Stomach (tissue), 8 donors: ENCODE measurements at regions not wholly inside any gene's neighbourhood (a gene's known extent, or its start where the extent isn't known, plus 50 kb on each side); places are given as distances from the start of the nearest gene placed in this dataset.

Source experiments
- DNase-seq, 2 donors: peaks; one replicate each; pipeline versions ENCODE4 v3.0.0 to v3.0.0-alpha.2; 2013 to 2019
- H3K27ac ChIP-seq, 5 donors: fragments of 200-600 bp in 4 of 5; sonication (generic) in 4 of 5; one replicate each; pipeline ENCODE4 v1.5.1; 2013 to 2019; ENCODE audit warnings: mild to moderate bottlenecking in 1 of 5, moderate library complexity in 1 of 5
- H3K27me3 ChIP-seq, 3 donors: fragments of 200-600 bp; sonication (generic); one replicate each; pipeline ENCODE4 v1.5.1; 2017 to 2019; ENCODE audit warnings: mixed run types in 1 of 3
- H3K36me3 ChIP-seq, 4 donors: fragments of 200-600 bp; sonication (generic); 1 replicate in 3 of 4; 2 replicates in 1 of 4; pipeline ENCODE4 v1.5.1; 2016 to 2019
- H3K4me1 ChIP-seq, 4 donors: fragments of 200-600 bp; sonication (generic); one replicate each; pipeline ENCODE4 v1.5.1; 2016 to 2019
- H3K4me3 ChIP-seq, 4 donors: fragments of 200-600 bp; sonication (generic) in 3 of 4; one replicate each; pipeline ENCODE4 v1.5.1; 2016 to 2019; ENCODE audit warnings: mild to moderate bottlenecking in 1 of 4
- H3K9me3 ChIP-seq, 4 donors: fragments of 200-600 bp; sonication (generic); one replicate each; pipeline ENCODE4 v1.5.1; 2016 to 2019
- EP300 ChIP-seq: sonication (generic); formaldehyde crosslinking; IDR thresholded peaks from one replicate; pipeline ENCODE4 v1.6.1; 2017; ENCODE audit warnings: antibody characterized with exemption
- POLR2A ChIP-seq, 4 donors: fragments of 450-650 bp; IDR thresholded peaks; one replicate each; pipeline ENCODE4 v1.6.1; 2016; ENCODE audit warnings: antibody characterized with exemption in 4 of 4, control low read depth in 2 of 4, mild to moderate bottlenecking in 1 of 4, moderate library complexity in 1 of 4
- POLR2AphosphoS5 ChIP-seq, 3 donors: sonication (generic); formaldehyde crosslinking; IDR thresholded peaks; one replicate each; pipeline ENCODE4 v1.6.1; 2016; ENCODE audit warnings: antibody characterized with exemption in 3 of 3
- WGBS, 5 donors: extraction: QIAGEN DNeasy Blood & Tissue Kit in 3 of 5; methylation state at CpG; one replicate each; pipeline versions ENCODE4 v1.1.5 to v1.1.7; 2013 to 2018; 5-methylcytosine and 5-hydroxymethylcytosine counted together
- intact Hi-C: fragments of 100-400 bp; cut with DNase I; formaldehyde crosslinking; loops from one replicate; pipeline ENCODE4 v1.15.1; 2023; ENCODE audit warnings: low total_unique reads
- TF ChIP-seq, protein P1 (sequence below), 7 experiments: fragments of 450-650 bp in 4 of 7; fragments of 200-600 bp in 3 of 7; sonication (generic) in 3 of 7; IDR thresholded peaks; one replicate each; pipeline ENCODE4 v1.5.1; 2016 to 2019; ENCODE audit warnings: antibody characterized with exemption in 7 of 7, control low read depth in 2 of 7, mild to moderate bottlenecking in 1 of 7
- donor health status: healthy with polysubstance abuse.
- donor health status: Bipolar disorder and iron deficiency.
- donor health status: healthy.

- Histone ChIP-seq H3K4me1 (peaks cover 0 to 18% (median 2%) of the 10 kb centered on the region in 4 donors), H3K36me3 (no peaks in the 10 kb centered on the region), H3K4me3 (no peak overlapping the region), H3K27me3 (no peaks in the 10 kb centered on the region), H3K9me3 (no peaks in the 10 kb centered on the region), H3K27ac (no peak overlapping the region)
- TF ChIP-seq EP300 (no peak), POLR2A (IDR thresholded peaks at IDR 0.05) (no peak), POLR2AphosphoS5 (IDR thresholded peaks at IDR 0.05) (no peak)
- TF ChIP-seq, protein P1, sequence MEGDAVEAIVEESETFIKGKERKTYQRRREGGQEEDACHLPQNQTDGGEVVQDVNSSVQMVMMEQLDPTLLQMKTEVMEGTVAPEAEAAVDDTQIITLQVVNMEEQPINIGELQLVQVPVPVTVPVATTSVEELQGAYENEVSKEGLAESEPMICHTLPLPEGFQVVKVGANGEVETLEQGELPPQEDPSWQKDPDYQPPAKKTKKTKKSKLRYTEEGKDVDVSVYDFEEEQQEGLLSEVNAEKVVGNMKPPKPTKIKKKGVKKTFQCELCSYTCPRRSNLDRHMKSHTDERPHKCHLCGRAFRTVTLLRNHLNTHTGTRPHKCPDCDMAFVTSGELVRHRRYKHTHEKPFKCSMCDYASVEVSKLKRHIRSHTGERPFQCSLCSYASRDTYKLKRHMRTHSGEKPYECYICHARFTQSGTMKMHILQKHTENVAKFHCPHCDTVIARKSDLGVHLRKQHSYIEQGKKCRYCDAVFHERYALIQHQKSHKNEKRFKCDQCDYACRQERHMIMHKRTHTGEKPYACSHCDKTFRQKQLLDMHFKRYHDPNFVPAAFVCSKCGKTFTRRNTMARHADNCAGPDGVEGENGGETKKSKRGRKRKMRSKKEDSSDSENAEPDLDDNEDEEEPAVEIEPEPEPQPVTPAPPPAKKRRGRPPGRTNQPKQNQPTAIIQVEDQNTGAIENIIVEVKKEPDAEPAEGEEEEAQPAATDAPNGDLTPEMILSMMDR (IDR thresholded peaks at IDR 0.05): no peak
- intact Hi-C loops: no loop called here
- DNase-seq: no peak
Measured at GRCh38 chr6:141251286-141251685, 881.4 kb upstream of the GJE1 start.

DNA sequence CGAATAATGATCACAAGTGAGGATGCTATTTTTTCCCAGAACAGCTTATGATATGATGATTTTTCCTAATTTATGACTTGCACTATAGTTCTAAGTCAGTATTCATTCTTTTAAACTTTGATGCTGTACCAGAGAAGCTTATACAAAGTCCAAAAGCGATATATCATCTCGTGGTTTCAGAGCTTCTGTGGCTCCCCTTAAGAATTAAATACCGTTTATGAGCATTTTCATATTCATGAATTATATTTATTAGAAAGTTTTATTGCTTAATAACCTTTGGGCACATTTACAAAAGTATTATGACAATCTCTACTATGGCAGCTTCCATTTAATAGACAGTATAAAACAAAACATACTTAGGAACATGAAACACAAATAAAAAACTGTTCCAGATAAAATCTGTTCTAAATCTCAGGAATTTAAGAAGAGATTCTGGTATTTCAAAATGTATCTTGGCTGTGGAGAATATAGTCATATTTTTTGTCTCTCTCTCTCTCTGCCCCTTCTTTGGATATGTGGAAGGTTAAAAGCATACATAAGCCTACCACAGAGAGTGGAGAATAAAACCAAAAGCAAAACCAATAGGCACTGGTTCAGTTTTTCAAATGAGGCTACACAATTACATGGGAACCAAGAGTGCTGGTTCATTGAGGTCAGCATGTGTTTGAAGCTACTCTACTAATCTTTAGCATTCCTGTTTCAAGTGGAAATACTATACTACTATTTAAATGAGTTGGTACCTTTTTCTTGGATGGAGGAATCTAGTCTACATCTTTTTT lies 884.5 kb upstream of the GJE1 start:
- Histone ChIP-seq H3K36me3 (no peaks in the 10 kb centered on the region), H3K9me3 (no peaks in the 10 kb centered on the region), H3K27me3 (no peaks in the 10 kb centered on the region), H3K4me3 (no peak overlapping the region), H3K4me1 (peaks cover 0 to 9% (median 2%) of the 10 kb centered on the region in 4 donors), H3K27ac (no peak overlapping the region)
- DNase-seq: no peak
- WGBS, 5 donors: 86 to 94% (median 91%) methylated on average over 4 of the region's 4 CpGs
- intact Hi-C loops: no loop called here
- TF ChIP-seq POLR2A (IDR thresholded peaks at IDR 0.05) (no peak), POLR2AphosphoS5 (IDR thresholded peaks at IDR 0.05) (no peak), EP300 (no peak)
- TF ChIP-seq, protein P1 (IDR thresholded peaks at IDR 0.05): no peak

DNA sequence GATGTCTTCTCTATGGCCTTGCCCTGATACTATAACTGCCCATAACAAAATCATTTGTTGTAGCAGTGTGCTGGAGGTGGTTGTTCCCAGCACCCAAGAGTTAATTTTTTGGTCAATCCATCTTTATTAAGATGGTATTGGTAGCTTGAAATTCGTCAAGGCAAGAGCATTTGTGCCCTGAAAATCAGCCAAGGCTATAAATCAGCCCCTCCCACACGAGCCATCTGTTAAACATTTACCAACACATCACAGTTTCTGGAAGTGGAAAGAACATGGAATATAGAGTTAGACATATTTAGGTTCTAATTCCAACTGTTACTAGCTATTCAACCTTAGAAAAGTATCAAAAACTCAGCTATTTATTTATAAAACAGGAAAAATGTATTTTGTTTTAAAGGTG lies 888.4 kb upstream of the GJE1 start:
- intact Hi-C loops: no loop called here
- Histone ChIP-seq H3K27ac (no peak overlapping the region), H3K4me3 (no peak overlapping the region), H3K27me3 (no peaks in the 10 kb centered on the region), H3K4me1 (no peaks in the 10 kb centered on the region), H3K36me3 (no peaks in the 10 kb centered on the region), H3K9me3 (no peaks in the 10 kb centered on the region)
- DNase-seq: no peak
- TF ChIP-seq POLR2AphosphoS5 (IDR thresholded peaks at IDR 0.05) (no peak), EP300 (no peak)
- 15 to 33% (median 17%) methylated on average over 2 of the region's 2 CpGs for WGBS, 5 donors

- Histone ChIP-seq H3K9me3 (no peaks in the 10 kb centered on the region), H3K27me3 (no peaks in the 10 kb centered on the region), H3K4me1 (no peaks in the 10 kb centered on the region), H3K36me3 (no peaks in the 10 kb centered on the region), H3K4me3 (no peak overlapping the region), H3K27ac (no peak overlapping the region)
- intact Hi-C loops: no loop called here
- TF ChIP-seq POLR2AphosphoS5 (IDR thresholded peaks at IDR 0.05) (no peak), EP300 (no peak), POLR2A (IDR thresholded peaks at IDR 0.05) (no peak)
- TF ChIP-seq, protein P1 (IDR thresholded peaks at IDR 0.05): no peak
- WGBS, 5 donors: 59 to 80% (median 73%) methylated on average over 1 of the region's 1 CpG
- no peak for DNase-seq
Measured at GRCh38 chr6:141242957-141243356, 889.8 kb upstream of the GJE1 start.

DNA sequence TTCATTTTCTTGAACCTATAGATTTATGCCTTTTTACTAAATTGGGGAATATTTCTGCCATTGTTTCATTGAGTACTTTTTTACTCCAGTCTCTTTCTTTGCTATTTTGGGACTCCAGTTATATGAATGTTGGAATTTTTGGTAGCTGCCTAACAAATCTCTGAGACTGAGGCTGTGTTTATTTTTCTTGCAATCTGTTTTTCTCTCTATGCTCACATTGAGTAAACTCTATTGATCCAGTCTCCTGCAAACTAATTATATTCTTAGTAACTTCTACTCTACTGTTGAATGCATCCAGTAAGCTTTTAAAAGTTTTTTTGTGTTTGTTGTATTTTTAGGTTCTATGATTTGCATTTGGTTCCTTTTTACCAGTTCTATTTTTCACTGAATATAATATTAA lies 903.4 kb upstream of the GJE1 start:
- Histone ChIP-seq H3K36me3 (no peaks in the 10 kb centered on the region), H3K27ac (no peak overlapping the region), H3K4me1 (no peaks in the 10 kb centered on the region), H3K27me3 (no peaks in the 10 kb centered on the region), H3K4me3 (no peak overlapping the region), H3K9me3 (no peaks in the 10 kb centered on the region)
- intact Hi-C loops: no loop called here
- no peak for TF ChIP-seq EP300
- TF ChIP-seq, protein P1 (IDR thresholded peaks at IDR 0.05): no peak
- no peak for TF ChIP-seq POLR2A (IDR thresholded peaks at IDR 0.05)
- TF ChIP-seq POLR2AphosphoS5 (IDR thresholded peaks at IDR 0.05): no peak
- DNase-seq: no peak
